HG02870 (cell line): ENCODE measurements at regions not wholly inside any gene's neighbourhood (a gene's known extent, or its start where the extent isn't known, plus 50 kb on each side); places are given as distances from the start of the nearest gene placed in this dataset.
"Not testable (repeated sequence)": the region's sequence is repeated elsewhere in the genome, so short reads cannot be mapped to it uniquely, and the experiment has no call there.

Experiments
- ATAC-seq: cut with Tn5 transposase; IDR thresholded peaks from one replicate; pipeline ENCODE4 v1.9.1; 2021; ENCODE audit warnings: mild to moderate bottlenecking, moderate library complexity; ENCODE audit not compliant: unreplicated experiment

DNA sequence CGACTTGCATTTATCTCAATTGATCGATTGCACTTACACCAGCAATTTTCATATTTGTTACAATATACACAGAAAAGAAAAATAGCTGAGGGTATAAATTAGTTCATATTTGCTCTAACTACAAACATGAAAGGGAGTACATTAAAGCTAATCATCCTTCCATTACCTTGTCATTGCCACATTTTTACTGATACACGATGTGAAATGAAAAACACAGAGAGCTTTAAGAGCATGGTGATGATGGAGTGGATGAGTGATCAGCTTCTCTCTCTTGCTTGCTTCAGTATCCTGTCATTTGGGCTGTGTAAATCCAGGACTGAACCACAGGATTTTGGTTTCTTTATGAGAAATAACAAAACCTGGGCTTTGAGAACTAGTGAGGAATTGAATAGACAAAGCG is 1207.5 kb upstream of the GOT2 start:
- ATAC-seq = no peak

DNA sequence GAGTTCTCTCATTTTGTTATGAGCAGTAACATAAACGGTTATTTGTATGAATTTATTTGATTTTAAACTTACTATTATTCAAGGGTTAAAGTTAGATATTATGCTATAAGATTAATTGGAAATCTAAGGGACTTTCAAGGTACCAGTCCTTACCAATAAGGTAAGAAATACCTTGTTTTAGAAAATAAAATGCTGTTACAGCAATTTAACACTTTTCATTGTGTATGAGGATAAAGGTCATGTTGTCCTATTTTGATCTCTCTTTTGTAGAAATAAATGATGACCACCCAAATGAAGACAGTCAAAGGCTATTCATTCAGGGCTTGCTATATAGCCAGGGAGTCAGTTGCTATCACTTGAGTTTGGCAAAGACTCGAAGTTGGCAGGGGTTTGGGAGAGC is 1185.9 kb upstream of the GOT2 start:
- ATAC-seq = no peak

DNA sequence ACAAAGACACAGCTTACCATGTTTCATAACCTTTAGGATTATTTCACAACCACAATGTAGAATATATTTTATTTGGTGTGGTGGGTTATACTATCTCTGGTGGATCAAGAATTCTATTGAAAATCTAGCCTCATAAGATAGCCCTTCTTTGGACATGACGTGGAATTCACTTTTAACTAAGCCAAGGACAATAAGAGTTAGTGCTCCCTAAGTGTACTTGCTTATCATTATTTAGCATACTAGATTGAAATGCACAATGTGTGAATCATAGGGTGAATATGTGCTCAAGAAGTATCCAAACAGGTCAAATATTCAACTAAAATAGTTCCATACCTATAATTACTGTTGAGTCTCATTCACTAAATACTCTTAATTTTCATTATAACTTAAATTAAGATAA is 1179.5 kb upstream of the GOT2 start:
- ATAC-seq = no peak

DNA sequence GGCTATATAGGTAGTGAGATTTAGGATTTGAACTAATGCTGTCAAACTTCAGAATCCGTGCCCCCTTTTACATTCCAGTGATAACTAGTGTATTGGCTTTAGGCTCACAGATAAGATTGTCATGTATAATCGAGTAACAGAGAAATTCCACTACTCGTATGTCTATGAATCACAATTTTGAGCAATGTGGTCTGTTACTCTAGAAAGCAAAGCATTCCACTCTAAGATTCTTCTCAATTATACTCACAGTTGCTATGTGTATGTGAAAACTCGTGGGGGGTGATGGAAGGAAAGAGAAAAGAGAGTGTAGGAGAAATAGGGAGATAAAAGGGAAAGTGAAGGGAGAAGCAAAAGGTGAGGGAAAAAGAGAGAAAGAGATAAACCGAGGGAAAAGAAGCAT is 1175.1 kb upstream of the GOT2 start:
- ATAC-seq = no peak

DNA sequence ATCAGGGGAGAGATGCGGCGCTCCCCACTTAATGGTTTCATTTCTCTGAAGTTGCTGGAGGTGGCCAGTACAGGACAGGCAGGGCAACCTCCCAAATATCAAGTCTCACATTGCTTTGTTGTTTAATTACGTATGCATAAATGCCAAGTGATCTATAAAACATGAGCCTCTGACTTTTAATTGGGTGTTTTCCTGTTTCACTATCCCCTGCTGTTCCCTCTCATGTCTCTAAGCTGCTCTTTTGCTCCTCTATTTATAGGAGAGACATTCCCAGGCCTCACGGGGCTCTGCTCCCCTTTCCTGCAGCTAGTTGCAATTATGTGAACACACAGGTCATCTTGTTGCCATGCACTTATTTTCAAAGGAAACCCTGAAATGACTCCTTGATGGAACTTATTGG is 1173.5 kb upstream of the GOT2 start:
- no peak for ATAC-seq

DNA sequence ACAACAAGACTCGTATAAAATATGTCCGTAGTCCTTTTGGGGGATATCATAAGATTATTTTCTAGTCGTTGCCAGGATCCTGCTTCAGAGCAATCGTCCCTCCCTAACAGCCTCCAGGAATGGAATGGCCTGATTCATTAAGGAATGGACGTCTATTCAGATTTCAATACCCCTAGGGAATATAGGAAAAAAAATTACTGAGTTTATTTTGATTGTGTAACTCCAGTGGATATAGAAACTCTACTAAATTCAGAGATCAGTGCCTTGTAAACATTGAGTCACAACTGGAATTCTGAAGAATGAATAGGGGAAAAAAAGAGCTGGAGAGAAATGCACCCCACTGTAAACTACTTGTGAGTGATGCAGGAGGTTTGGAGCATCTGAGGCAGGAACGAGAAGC is 1171.5 kb upstream of the GOT2 start:
- no peak for ATAC-seq

DNA sequence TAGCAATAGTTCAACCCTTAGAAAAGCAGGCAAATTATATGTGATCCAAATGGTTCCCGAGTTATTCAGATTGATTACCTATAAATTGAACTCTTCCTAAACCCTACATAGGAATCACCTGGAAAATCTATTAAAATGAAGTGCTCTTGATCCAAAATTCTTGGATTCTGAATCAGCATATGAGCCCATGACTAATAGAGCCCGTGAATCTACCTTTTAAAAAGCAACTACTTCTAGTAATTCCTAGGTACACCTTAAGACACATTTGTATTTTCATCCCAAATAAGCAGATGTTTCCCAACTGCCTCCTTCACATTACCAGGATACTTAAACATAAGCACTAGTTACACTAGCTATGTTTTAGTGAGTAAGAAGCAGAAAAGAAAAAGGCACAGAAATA is 1171.0 kb upstream of the GOT2 start:
- no peak for ATAC-seq

DNA sequence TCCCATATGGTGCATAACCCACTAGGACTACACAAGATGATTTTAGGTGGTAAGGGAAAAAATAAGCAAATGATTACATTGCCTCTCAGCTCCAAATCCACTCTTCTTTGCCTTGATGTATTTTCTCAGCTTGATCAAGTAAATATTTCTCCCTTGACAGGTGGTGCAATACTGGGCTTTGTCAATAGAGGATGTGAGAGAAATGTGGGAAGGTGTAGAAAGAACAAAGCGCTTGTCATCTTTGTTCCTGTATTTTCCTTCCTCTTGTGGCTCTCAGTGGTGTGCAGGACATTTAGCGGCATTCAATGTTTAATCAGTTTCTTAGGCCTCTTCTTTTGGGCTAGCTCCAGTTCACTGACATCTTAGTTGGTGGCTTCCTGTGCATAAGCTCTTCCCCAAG is 1165.8 kb upstream of the GOT2 start:
- ATAC-seq = no peak

DNA sequence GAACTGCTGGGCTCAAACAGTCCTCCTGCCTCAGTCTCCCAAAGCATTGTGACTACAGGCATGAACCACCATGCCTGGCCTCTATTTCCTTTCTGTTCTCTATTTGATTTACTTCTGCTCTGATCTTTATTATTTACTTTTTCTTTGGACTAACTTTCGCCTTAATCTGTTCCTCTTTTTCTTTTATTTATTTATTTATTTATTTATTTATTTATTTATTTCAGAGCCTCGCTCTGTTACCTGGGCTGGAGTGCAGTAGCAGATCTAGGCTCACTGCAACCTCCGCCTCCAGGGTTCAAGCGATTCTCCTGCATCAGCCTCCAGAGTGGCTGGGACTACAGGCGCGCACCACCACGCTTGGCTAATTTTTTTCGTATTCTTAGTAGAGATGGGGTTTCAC is 1158.3 kb upstream of the GOT2 start:
- ATAC-seq = no peak

DNA sequence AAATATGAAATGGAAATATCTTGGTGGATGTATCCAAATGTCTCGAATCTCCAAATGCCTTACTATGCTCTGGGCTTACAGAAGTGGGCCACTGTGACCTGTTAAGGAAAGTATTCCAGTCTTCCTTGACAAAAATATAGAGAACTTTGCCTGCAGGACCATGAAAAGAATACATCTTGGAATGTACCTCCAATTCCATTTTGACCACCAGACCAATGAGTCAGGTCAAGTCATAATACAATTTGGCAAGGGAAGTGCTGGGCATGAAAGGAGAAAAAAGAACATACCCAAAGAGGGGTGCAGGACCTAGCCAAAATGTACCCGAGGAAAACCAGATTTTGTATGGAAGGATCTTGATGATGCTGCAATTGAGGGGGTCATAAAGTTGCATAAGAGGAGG is 1153.7 kb upstream of the GOT2 start:
- ATAC-seq = no peak

DNA sequence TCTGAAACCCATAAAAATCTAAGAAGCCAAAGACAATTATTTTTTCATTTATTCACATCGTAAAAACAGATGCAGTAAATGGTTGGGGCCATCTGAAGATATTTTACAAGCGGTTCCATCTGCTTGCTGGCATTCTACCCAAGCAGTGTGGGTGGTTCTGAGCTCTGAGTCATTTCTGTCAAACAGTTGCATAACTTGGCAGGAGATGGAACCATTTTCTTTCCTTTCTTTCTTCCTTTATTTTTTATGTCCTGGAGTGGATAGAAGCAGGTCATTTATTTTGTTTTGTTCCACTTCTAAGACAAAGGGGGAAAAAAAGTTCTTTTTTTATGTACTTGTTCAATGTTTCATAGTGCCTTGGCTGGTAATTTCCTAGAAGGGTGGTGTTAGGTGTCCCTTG is 1151.9 kb upstream of the GOT2 start:
- no peak for ATAC-seq

DNA sequence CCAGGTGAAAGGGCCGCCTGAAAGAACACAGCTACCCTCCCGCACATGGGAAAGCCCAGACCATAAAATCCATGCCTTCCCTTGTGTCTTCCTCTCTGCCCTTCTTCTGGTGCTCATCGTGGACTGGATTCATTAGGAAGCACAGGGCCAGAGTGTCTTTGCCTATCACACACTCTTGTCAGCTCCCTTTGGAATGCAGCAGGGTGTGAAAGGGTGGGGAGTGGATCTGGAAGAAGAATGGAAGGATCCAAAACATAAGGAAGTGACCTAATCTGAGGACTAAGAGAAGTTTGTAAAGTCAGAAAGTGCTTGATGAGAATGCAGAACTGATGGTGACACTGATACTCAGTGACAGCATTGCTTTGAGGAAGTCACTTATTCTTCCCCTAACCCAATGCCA is 1147.3 kb upstream of the GOT2 start:
- no peak for ATAC-seq

DNA sequence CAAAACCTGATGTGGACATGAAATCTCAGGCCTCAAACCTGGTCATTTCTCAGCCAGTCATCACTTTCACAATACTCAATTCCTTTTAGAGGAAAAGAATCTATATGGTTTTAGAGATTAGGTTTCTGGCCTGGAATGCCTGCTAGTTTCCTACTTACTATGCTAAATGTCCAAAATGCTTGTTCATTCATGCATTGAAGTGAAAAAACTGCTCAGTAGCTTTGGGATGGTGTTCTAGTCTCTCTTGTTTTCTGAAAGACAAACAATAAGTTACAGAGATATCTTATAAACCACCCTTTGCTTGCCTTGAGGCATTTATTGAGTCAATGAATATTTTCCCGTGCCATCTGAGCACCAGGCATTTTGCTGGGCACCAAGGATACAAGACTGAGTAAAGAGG is 1146.5 kb upstream of the GOT2 start:
- ATAC-seq = no peak

DNA sequence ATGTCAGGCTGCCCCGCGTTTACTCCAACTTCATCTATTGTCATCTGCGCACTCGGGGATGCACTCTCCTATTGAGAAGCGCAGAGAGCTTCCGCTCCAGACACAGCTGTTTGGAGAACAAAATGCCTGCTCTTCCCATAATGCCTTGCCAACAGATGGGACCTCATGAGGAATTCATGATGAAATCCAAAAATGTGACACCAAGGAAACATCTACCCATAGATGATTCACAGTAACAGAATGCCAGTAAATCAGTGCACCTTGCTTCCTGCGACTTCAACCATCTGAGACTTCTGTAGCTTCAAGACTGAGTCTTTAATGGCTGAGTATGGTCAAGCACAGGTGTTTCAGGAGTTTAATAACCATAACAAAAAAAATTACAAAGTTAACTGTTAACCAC is 1144.9 kb upstream of the GOT2 start:
- ATAC-seq = no peak

DNA sequence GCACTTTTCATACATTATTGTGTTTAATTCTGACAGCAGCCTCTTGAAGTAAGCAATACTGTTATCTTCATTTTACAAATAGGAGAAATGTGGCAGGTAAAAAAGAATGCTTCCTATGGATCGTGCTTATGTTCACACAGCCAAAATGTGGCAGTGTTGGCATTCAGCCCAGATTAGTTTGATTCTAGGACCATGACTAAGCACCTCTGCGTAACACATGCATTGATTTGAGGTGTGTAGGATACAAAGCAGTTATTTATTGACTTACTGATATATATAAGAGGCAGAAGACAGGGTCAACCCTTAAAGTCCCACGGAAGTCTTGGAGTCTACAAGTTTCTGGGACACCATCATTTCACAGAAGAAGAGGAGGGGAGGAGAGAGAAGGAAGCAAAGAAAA is 1144.4 kb upstream of the GOT2 start:
- ATAC-seq = no peak

DNA sequence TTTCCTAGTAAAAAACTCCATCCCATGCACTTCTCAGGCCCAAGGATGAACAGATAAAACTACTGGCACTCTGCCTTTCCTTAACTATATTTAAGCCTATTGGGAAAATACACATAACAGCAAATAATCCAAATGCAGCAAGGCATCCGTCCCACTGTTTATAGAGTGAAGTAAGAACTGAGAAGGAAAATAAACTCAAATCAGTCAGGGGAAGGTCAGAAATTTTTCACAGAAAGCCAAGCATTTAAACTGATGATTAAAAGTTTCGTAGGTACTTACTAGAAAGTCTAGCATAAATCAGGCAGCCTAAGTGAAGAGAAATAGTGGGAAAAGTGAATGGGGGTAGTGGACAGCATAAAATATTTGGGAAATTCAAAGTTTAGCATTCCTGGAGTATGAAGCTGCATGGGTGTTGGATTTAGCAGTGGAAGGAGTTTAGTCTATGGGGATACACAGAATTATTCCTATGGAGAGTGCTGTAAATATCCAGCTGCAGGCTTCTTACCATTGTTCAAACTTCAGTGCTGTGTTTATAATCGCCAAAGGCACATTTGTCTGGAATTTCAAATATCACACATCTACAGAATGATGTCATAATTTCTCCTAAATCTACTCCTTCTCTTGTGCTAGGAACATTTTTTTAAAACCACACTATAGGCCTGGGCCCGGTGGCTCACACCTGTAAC is 1131.0 kb upstream of the GOT2 start:
- no peak for ATAC-seq

DNA sequence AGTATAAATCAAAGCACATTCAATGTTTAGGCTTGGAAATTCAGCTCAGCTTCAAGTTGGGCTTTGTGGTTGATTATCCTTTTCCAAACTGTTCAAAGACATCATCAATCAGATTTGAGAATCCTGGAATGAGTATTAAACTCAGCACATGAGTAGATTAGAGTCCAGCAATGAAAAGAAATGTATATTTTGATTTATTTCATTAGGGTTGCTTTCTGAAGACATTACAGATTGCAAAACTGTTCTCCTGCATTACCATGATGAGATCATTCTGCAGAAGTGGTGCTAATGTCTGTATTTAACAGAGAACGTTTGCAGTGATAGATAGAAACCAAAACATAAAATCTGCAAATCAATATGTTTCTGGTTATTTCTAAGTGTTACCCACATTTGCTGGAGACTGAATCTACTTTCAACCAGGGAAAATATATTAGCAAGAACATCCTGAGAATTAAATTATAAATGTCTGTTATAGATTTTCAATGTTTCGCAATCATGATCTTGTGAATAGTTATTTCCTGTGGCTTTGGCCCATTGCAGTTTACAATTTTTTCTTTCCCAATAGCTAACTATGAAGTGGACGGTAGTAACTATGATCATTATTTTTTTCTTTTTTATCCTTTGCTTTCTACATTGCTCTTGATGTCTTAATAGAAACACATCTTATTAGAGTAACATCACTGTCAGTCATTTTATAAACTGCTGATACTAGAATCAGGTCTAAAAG is 1125.7 kb upstream of the GOT2 start:
- ATAC-seq = no peak

DNA sequence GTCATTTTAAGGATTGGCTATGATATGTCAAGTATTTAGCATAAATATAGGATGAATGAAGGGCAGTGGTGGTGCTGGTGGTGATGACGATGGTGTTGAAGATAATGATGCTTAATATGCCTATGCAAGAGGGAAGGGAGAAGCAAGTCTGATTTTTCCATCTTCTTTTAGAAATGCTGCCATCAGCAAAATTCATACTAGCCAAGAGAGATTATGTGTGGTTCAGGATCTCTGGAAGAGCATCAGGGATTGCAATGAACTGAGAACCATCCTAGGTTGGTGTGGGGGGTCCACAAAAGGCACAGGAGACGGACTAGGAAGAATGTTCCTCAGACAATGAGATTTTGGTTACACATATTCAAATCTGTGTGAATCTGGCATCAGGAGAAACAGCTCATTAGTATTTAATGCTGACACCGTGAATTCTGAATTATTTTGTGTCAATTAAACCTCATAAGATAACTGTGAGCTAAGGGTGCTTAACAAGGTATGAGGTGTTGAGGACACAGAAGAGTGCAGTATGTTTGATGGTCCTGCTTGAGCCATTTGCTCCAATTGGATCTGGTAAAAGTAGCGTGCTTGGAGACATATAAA is 1120.8 kb upstream of the GOT2 start:
- ATAC-seq = no peak

DNA sequence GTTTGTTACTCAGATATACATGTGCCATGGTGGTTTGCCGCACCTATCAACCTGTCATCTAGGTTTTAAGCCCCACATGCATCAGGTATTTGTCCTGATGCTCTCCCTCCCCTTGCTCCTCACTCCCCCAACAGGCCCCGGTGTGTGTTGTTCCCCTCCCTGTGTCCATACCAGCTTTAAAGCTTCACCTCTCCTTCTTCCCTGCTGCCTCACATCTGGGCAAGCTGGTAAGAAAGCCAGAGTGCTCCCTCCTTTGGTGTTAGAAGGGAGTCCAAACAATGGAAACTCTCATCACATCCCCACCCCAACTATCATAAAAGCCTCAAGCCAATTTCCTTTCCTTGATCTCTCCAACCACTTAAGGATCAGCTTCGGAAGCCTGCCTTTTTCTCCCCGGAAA is 1115.6 kb upstream of the GOT2 start:
- ATAC-seq = no peak

DNA sequence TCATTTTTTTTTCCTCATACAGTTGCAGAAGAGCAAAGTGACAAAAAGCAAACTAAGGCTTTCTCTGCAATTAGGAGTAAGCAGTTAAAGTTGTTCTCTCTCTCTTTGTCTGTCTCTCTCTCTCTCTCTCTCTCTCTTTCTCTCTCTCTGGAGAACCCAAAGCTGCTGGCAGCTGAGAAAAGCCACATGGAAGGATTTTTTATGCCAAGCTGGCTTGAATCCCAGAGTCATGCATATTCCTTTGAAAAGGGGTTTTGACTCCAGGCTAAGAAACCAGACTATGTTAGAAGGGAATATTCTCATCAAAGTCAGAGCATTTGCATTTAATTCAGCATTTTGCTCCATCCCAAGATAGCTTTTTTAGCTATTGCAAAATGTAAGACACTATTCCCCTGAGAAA is 1114.2 kb upstream of the GOT2 start:
- ATAC-seq = no peak

DNA sequence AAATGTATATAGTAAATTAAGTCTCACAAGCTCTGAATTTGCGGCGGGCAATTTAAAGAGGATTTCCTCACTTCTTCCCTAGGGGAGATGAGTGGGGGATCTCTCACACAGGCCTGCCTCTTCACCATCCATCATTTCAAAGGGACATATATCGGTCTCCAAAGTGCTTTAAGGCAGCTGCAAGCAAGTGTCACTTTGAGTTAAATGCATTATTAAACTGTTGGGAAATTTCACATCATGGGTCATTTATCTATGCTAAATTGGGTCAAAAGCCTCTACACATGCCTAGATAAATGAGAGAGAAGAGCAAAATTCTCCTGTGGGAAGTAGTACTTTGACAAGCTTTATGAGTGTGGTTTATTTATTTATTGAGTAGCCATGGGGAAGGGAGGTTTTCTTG is 1106.1 kb upstream of the GOT2 start:
- no peak for ATAC-seq

DNA sequence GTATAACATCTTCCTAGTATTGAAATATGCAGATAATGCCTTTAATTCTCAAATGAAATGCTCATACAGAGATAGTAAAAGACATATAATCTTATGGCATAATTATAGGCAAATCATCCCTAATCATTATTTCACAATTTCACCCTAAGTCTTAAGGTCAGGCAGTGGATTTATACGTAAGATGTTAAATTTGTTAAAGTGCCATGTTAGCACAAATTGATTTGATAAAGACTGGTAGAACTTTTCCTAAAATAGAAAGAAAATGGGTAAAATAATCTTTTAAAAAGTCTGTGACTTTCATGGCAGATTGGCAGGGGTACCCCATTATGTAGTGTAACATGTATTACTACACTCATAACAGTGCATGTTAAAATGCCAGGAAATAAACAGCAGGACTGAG is 1092.7 kb upstream of the GOT2 start:
- no peak for ATAC-seq

DNA sequence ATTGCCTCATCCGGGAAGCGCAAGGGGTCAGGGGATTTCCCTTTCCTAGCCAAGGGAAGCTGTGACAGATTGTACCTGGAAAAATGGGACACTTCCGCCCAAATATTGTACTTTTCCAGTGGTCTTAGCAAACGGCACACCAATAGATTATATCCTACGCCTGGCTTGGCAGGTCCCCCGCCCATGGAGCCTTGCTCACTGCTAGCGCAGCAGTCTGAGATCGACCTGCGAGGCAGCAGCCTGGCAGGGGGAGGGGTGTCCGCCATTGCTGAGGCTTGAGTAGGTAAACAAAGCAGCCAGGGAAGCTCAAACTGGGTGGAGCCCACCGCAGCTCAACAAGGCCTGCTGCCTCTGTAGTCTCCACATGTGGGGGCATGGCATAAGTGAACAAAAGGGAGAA is 1075.4 kb upstream of the GOT2 start:
- not testable (repeated sequence) for ATAC-seq
